Fibroblast of lung (primary cell): ENCODE measurements at regions not wholly inside any gene's neighbourhood (a gene's known extent, or its start where the extent isn't known, plus 50 kb on each side); places are given as distances from the start of the nearest gene placed in this dataset.

Experiments used
- CTCF ChIP-seq, 2 donors: IDR thresholded peaks in 1 of 2; conservative IDR thresholded peaks in 1 of 2; 1 replicate in 1 of 2; 2 replicates in 1 of 2; pipeline ENCODE4 v1.5.1; 2011 to 2012; ENCODE audit warnings: low read length in 2 of 2, control low read depth in 1 of 2, inconsistent platforms in 1 of 2, low read depth in 1 of 2, mild to moderate bottlenecking in 1 of 2
- EZH2 ChIP-seq: IDR thresholded peaks from 2 replicates; pipeline ENCODE4 v1.5.1; 2012; ENCODE audit warnings: low read length, control low read depth, mild to moderate bottlenecking; ENCODE audit errors: missing control alignments

- TF ChIP-seq CTCF (conservative IDR thresholded peaks at IDR 0.05 in 1 of 2, IDR thresholded peaks at IDR 0.05 in 1 of 2; ENCODE audit: low read depth in 1 of 2, low read length in 2 of 2) (no peak), EZH2 (no peak)
These were observed 64.3 kb upstream of the LRRC8B start for GRCh38 chr1:89460325-89460724.
